ENCODE measurements at regions not wholly inside any gene's neighbourhood (a gene's known extent, or its start where the extent isn't known, plus 50 kb on each side); places are given as distances from the start of the nearest gene placed in this dataset.
"Not testable (repeated sequence)": the region's sequence is repeated elsewhere in the genome, so short reads cannot be mapped to it uniquely, and the experiment has no call there.

DNA sequence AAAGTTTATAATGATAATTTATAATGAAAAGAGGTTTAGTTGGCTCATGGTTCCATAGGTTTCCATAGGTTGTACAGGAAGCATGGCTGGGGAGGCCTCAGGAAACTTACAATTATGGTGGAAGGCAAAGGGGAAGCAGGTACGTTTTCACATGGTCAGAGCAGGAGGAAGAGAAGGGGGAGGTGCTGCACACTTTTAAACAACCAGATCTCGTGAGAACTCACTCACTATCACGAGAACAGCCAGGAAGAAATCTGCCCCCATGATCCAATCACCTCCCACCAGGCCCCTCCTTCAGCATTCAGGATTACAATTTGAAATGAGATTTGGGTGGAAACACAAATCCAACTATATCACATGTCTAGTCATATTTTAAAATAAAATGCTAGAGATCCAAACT, 64.1 kb upstream of the ABLIM1 start:
- not testable (repeated sequence) for H3K9me3 Mint-ChIP-seq; H3K27me3 Mint-ChIP-seq; H3K4me1 Mint-ChIP-seq; H3K36me3 Mint-ChIP-seq (ENCODE audit: low read depth); ATAC-seq (replicated peaks); H3K4me3 Mint-ChIP-seq; H3K27ac Mint-ChIP-seq

- Mint-ChIP-seq H3K4me3 (no peak overlapping the region), H3K27me3 (no peaks in the 10 kb centered on the region), H3K27ac (no peak overlapping the region), H3K36me3 (ENCODE audit: low read depth) (no peaks in the 10 kb centered on the region), H3K9me3 (no peaks in the 10 kb centered on the region), H3K4me1 (no peaks in the 10 kb centered on the region)
- ATAC-seq (replicated peaks) = no peak
Measured at GRCh38 chr10:114723361-114723760, 65.3 kb upstream of the ABLIM1 start.

- Mint-ChIP-seq H3K27ac (no peak overlapping the region), H3K4me1 (no peaks in the 10 kb centered on the region), H3K4me3 (no peak overlapping the region), H3K36me3 (ENCODE audit: low read depth) (no peaks in the 10 kb centered on the region), H3K27me3 (no peaks in the 10 kb centered on the region), H3K9me3 (no peaks in the 10 kb centered on the region)
- ATAC-seq (replicated peaks) = no peak
Measured at GRCh38 chr10:114723991-114724715, 66.1 kb upstream of the ABLIM1 start.

GRCh38 chr10:114724716-114725106, 66.6 kb upstream of the ABLIM1 start:
- Mint-ChIP-seq H3K9me3 (no peaks in the 10 kb centered on the region), H3K4me3 (no peak overlapping the region), H3K4me1 (no peaks in the 10 kb centered on the region), H3K36me3 (ENCODE audit: low read depth) (no peaks in the 10 kb centered on the region), H3K27me3 (no peaks in the 10 kb centered on the region), H3K27ac (no peak overlapping the region)
- no peak for ATAC-seq (replicated peaks)

DNA sequence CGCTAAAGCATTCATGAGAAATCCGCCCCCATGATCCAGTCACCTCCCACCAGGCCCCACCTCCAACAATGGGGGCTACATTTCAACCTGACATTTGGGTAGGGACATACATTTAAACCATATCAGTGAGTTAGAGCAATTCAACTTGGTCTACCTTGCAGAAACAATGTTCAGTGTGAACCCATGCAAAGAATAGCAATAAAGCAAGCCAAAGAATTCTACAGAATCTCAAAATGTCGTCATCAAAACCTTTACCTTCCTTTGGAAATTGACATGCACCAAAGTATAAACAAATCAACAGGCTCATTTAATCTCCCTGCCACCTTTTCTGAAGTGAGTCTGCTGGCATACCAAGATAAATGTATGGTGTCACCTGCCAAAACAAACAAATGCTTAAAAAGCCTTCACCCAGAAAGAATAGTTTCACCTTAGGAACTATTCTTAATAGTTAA, 68.8 kb upstream of the ABLIM1 start:
- H3K36me3 Mint-ChIP-seq (ENCODE audit: low read depth) = no peaks in the 10 kb centered on the region
- ATAC-seq (replicated peaks) = no peak
- H3K27me3 Mint-ChIP-seq = no peaks in the 10 kb centered on the region
- H3K4me3 Mint-ChIP-seq = no peak overlapping the region
- H3K27ac Mint-ChIP-seq = no peak overlapping the region
- no peaks in the 10 kb centered on the region for H3K9me3 Mint-ChIP-seq
- no peaks in the 10 kb centered on the region for H3K4me1 Mint-ChIP-seq

DNA sequence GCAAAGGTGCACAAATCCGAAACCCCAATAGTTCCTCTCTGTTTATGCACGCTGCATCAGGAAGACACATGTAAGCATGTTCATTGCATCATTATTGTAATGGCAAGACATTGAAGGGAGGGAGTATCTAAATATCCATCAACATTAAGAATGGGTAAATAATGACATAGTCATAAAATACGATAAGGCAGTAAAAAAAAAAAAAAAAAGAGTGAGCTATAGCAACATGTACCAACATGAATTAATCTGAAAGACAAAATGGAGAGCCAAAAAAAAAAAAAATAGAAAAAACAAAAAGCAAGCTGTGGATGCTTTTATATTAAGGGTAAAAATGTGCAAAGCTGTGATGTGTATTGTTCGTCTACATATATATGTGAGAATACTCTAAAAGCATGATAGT, 70.2 kb upstream of the ABLIM1 start:
- Mint-ChIP-seq H3K27me3 (no peaks in the 10 kb centered on the region), H3K9me3 (no peaks in the 10 kb centered on the region), H3K4me1 (no peaks in the 10 kb centered on the region), H3K36me3 (ENCODE audit: low read depth) (no peaks in the 10 kb centered on the region), H3K27ac (no peak overlapping the region), H3K4me3 (no peak overlapping the region)
- no peak for ATAC-seq (replicated peaks)

- H3K4me3 Mint-ChIP-seq = no peak overlapping the region
- no peaks in the 10 kb centered on the region for H3K36me3 Mint-ChIP-seq (ENCODE audit: low read depth)
- H3K9me3 Mint-ChIP-seq = no peaks in the 10 kb centered on the region
- ATAC-seq (replicated peaks) = no peak
- H3K27me3 Mint-ChIP-seq = no peaks in the 10 kb centered on the region
- H3K27ac Mint-ChIP-seq = no peak overlapping the region
- no peaks in the 10 kb centered on the region for H3K4me1 Mint-ChIP-seq
Measured at GRCh38 chr10:114729103-114729659, 71.1 kb upstream of the ABLIM1 start.

GRCh38 chr10:114730291-114730690, 72.2 kb upstream of the ABLIM1 start:
- no peaks in the 10 kb centered on the region for H3K4me1 Mint-ChIP-seq
- H3K27ac Mint-ChIP-seq = no peak overlapping the region
- ATAC-seq (replicated peaks) = no peak
- H3K4me3 Mint-ChIP-seq = no peak overlapping the region
- H3K27me3 Mint-ChIP-seq = peaks cover 6% of the 10 kb centered on the region
- no peaks in the 10 kb centered on the region for H3K9me3 Mint-ChIP-seq
- no peaks in the 10 kb centered on the region for H3K36me3 Mint-ChIP-seq (ENCODE audit: low read depth)

GRCh38 chr10:114732931-114733330, 74.9 kb upstream of the ABLIM1 start:
- no peaks in the 10 kb centered on the region for H3K9me3 Mint-ChIP-seq
- H3K4me1 Mint-ChIP-seq = no peaks in the 10 kb centered on the region
- no peak for ATAC-seq (replicated peaks)
- H3K4me3 Mint-ChIP-seq = no peak overlapping the region
- no peak overlapping the region for H3K27ac Mint-ChIP-seq
- H3K27me3 Mint-ChIP-seq = peaks cover 6% of the 10 kb centered on the region
- H3K36me3 Mint-ChIP-seq (ENCODE audit: low read depth) = no peaks in the 10 kb centered on the region

- Mint-ChIP-seq H3K4me1 (no peaks in the 10 kb centered on the region), H3K27me3 (peaks cover 6% of the 10 kb centered on the region), H3K4me3 (no peak overlapping the region), H3K27ac (no peak overlapping the region), H3K9me3 (no peaks in the 10 kb centered on the region), H3K36me3 (ENCODE audit: low read depth) (no peaks in the 10 kb centered on the region)
- ATAC-seq (replicated peaks) = no peak
Measured at GRCh38 chr10:114735946-114736345, 77.9 kb upstream of the ABLIM1 start.

DNA sequence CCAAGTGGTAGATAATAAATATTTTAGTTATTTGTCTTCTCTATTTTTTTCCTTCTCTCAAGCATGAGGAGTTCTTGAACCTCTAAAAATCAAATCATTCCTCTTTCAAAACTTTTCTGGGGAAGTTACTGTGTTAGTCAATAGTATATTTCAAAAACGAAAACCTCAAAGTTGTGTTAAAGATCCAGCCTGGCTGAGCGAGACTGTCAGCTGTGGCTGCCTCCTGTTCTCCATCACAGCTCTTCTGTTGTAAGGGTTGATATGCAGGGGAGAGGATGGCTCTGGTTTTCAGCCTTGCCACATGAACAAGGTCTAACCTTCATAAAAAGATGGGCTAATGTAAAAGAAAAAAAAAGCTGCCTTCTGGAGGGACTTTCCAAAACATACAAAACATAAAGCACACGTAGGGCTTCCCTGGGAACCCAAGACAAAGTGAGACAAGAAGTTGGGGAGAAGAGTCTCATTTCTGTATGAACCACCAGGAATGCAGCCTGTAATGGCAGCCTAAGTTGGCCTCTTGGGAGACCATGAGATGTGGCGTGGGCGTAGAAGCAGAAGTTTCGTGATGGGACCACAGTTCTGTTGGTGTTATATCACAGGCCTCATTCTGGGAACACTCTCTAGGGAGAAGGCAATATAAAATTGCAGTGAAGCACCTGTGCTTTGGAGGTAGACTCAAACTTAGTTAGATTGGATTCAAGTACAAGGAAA, 77.9 kb upstream of the FHIP2A start:
- no peaks in the 10 kb centered on the region for H3K9me3 Mint-ChIP-seq
- no peak overlapping the region for H3K4me3 Mint-ChIP-seq
- no peaks in the 10 kb centered on the region for H3K4me1 Mint-ChIP-seq
- H3K27ac Mint-ChIP-seq = no peak overlapping the region
- no peaks in the 10 kb centered on the region for H3K36me3 Mint-ChIP-seq (ENCODE audit: low read depth)
- H3K27me3 Mint-ChIP-seq = no peaks in the 10 kb centered on the region
- ATAC-seq (replicated peaks) = no peak

DNA sequence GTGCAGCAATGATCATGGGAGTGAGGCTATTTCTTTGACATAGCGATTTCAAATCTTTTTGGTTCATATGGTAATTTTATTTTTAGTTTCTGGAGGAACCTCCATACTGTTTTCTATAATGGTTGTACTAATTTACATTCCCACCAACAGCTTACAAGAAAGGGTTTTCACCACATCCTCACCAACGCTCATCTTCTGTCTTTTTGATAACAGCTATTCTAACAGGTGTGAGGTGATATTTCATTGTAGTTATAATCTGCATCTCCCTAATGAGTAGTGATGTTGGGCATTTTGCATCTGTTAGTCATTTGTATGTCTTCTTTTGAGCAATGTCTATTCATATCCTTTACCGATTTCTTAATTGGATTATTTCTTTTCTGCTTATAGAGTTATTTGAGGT, 75.0 kb upstream of the FHIP2A start:
- no peaks in the 10 kb centered on the region for H3K36me3 Mint-ChIP-seq (ENCODE audit: low read depth)
- H3K9me3 Mint-ChIP-seq = no peaks in the 10 kb centered on the region
- no peaks in the 10 kb centered on the region for H3K4me1 Mint-ChIP-seq
- ATAC-seq (replicated peaks) = no peak
- H3K27me3 Mint-ChIP-seq = peaks cover 5% of the 10 kb centered on the region
- no peak overlapping the region for H3K4me3 Mint-ChIP-seq
- no peak overlapping the region for H3K27ac Mint-ChIP-seq

DNA sequence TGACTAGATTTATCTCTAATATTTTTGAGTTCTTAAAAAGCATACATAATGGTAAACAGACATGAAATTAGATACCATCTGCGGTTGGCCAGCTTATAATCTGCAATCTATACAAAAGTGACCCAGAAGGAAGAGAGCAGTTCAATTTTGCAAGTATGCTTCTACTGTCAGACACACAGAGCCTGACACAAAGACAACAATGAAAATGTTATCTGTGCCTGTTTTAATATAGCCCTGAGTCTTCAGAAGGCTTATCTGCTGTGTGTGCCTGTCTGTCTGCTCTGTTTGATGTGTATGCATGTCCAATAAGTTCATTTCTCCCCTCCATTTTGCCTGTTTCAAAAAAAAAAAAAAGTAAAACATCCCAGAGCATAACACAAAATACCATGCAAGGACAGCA, 73.3 kb upstream of the FHIP2A start:
- Mint-ChIP-seq H3K27ac (no peak overlapping the region), H3K9me3 (no peaks in the 10 kb centered on the region), H3K4me1 (no peaks in the 10 kb centered on the region), H3K36me3 (ENCODE audit: low read depth) (no peaks in the 10 kb centered on the region), H3K27me3 (peaks cover 5% of the 10 kb centered on the region), H3K4me3 (no peak overlapping the region)
- ATAC-seq (replicated peaks) = no peak

DNA sequence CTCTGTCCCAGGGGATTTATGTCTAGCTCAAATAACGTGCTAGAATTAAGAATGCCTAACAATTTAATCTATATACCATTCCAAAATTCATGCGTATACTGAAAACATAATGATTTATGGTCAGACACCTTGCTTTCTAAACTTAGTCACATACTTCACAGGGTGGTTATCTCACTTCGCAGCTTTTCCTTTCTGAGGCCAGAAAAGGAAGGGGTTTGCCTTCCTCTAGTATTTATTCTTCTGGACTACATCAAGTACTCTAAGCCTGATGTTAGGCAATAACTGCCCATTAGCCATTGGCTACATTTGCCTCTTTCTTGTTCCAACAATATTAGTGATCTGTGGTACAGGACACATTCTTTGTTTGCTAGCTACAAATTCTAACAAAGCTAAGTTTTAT, 72.6 kb upstream of the FHIP2A start:
- no peak overlapping the region for H3K4me3 Mint-ChIP-seq
- H3K27me3 Mint-ChIP-seq = peaks cover 5% of the 10 kb centered on the region
- no peaks in the 10 kb centered on the region for H3K9me3 Mint-ChIP-seq
- ATAC-seq (replicated peaks) = no peak
- no peak overlapping the region for H3K27ac Mint-ChIP-seq
- no peaks in the 10 kb centered on the region for H3K36me3 Mint-ChIP-seq (ENCODE audit: low read depth)
- H3K4me1 Mint-ChIP-seq = no peaks in the 10 kb centered on the region

- Mint-ChIP-seq H3K27me3 (peaks cover 5% of the 10 kb centered on the region), H3K9me3 (no peaks in the 10 kb centered on the region), H3K36me3 (ENCODE audit: low read depth) (no peaks in the 10 kb centered on the region), H3K27ac (no peak overlapping the region), H3K4me3 (no peak overlapping the region), H3K4me1 (no peaks in the 10 kb centered on the region)
- ATAC-seq (replicated peaks) = no peak
Measured at GRCh38 chr10:114749510-114749909, 72.1 kb upstream of the FHIP2A start.

Data from activated T-helper 17 cell treated with anti-CD3 and anti-CD28 coated beads, Interleukin-2, amount 50 U/mL, for 72 hours (primary cell).